Hepatocyte (in vitro differentiated cells): ENCODE measurements at regions not wholly inside any gene's neighbourhood (a gene's known extent, or its start where the extent isn't known, plus 50 kb on each side); places are given as distances from the start of the nearest gene placed in this dataset.

Source experiments
- DNase-seq: peaks from one replicate; pipeline ENCODE4 v3.0.0-alpha.2; 2016; ENCODE audit warnings: low spot score
- H2AFZ ChIP-seq: fragments of 200-600 bp; sonication (generic); 2 replicates; pipeline ENCODE4 v1.6.0; 2016; ENCODE audit warnings: antibody characterized with exemption, mild to moderate bottlenecking
- H3K27ac ChIP-seq: fragments of 200-600 bp; sonication (generic); 2 replicates; pipeline ENCODE4 v1.5.1; 2016; ENCODE audit warnings: mild to moderate bottlenecking
- H3K27me3 ChIP-seq: fragments of 200-600 bp; sonication (generic); 2 replicates; pipeline ENCODE4 v1.6.1; 2016
- H3K36me3 ChIP-seq: fragments of 200-600 bp; sonication (generic); replicated peaks from 2 replicates; pipeline ENCODE4 v1.5.1; 2016; ENCODE audit warnings: low read depth; ENCODE audit not compliant: insufficient read depth
- H3K4me1 ChIP-seq: fragments of 200-600 bp; sonication (generic); 2 replicates; pipeline ENCODE4 v1.5.1; 2016; ENCODE audit warnings: mild to moderate bottlenecking, moderate library complexity; ENCODE audit not compliant: insufficient read depth
- H3K4me2 ChIP-seq: fragments of 200-600 bp; sonication (generic); 2 replicates; pipeline ENCODE4 v1.6.0; 2016
- H3K4me3 ChIP-seq: fragments of 200-600 bp; sonication (generic); 2 replicates; pipeline ENCODE4 v1.5.1; 2016; ENCODE audit warnings: mild to moderate bottlenecking
- H3K79me2 ChIP-seq: fragments of 200-600 bp; sonication (generic); 2 replicates; pipeline ENCODE4 v1.6.0; 2017; ENCODE audit warnings: mild to moderate bottlenecking
- H3K9me2 ChIP-seq: fragments of 200-600 bp; sonication (generic); replicated peaks from 2 replicates; pipeline ENCODE4 v1.6.0; 2017; ENCODE audit warnings: mild to moderate bottlenecking; ENCODE audit not compliant: insufficient read depth
- H3K9me3 ChIP-seq: fragments of 200-600 bp; sonication (generic); 2 replicates; pipeline ENCODE4 v1.5.1; 2016; ENCODE audit warnings: low read depth, mild to moderate bottlenecking
- H4K20me1 ChIP-seq: fragments of 200-600 bp; sonication (generic); 2 replicates; pipeline ENCODE4 v1.6.0; 2016; ENCODE audit warnings: mild to moderate bottlenecking; ENCODE audit not compliant: insufficient read depth, poor library complexity, severe bottlenecking
- CTCF ChIP-seq: fragments of 200-600 bp; sonication (generic); IDR thresholded peaks from 2 replicates; pipeline ENCODE4 v1.5.1; 2016; ENCODE audit warnings: antibody characterized with exemption, mild to moderate bottlenecking; ENCODE audit not compliant: poor library complexity
- EZH2 ChIP-seq: fragments of 200-600 bp; sonication (generic); IDR thresholded peaks from 2 replicates; pipeline ENCODE4 v1.6.1; 2016; ENCODE audit warnings: antibody characterized with exemption, mild to moderate bottlenecking, borderline replicate concordance
- EZH2phosphoT487 ChIP-seq: fragments of 200-600 bp; sonication (generic); IDR thresholded peaks from one replicate; pipeline ENCODE4 v1.6.1; 2018; ENCODE audit warnings: antibody characterized with exemption, mild to moderate bottlenecking, low read depth, moderate library complexity; ENCODE audit not compliant: unreplicated experiment, severe bottlenecking
- WGBS: methylation state at CpG from one replicate; pipeline ENCODE4 v1.1.6; 2016; ENCODE audit warnings: low lambda C conversion rate; ENCODE audit errors: missing lambda C conversion rate; 5-methylcytosine and 5-hydroxymethylcytosine counted together

- Histone ChIP-seq H3K27me3 (no peaks in the 10 kb centered on the region), H3K79me2 (no peaks in the 10 kb centered on the region), H3K4me2 (no peak overlapping the region), H3K4me1 (no peaks in the 10 kb centered on the region), H3K36me3 (no peaks in the 10 kb centered on the region), H4K20me1 (no peaks in the 10 kb centered on the region), H3K9me3 (no peaks in the 10 kb centered on the region), H2AFZ (no peak overlapping the region), H3K27ac (no peak overlapping the region), H3K9me2 (no peaks in the 10 kb centered on the region), H3K4me3 (no peak overlapping the region)
- TF ChIP-seq EZH2phosphoT487 = no peak
- no peak for TF ChIP-seq CTCF
- no peak for TF ChIP-seq EZH2
- DNase-seq = no peak
These were observed 59.5 kb upstream of the ELN start for GRCh38 chr7:73968487-73968886.

GRCh38 chr7:73969991-73970390 is 58.0 kb upstream of the ELN start:
- Histone ChIP-seq H4K20me1 (no peaks in the 10 kb centered on the region), H3K4me1 (no peaks in the 10 kb centered on the region), H3K4me2 (no peak overlapping the region), H3K36me3 (no peaks in the 10 kb centered on the region), H2AFZ (no peak overlapping the region), H3K79me2 (no peaks in the 10 kb centered on the region), H3K4me3 (no peak overlapping the region), H3K9me2 (no peaks in the 10 kb centered on the region), H3K9me3 (no peaks in the 10 kb centered on the region), H3K27me3 (no peaks in the 10 kb centered on the region), H3K27ac (no peak overlapping the region)
- WGBS = 91% methylated on average over 4 of the region's 4 CpGs
- no peak for DNase-seq
- TF ChIP-seq CTCF (no peak), EZH2 (no peak), EZH2phosphoT487 (no peak)

GRCh38 chr7:73970801-73971229 is 57.2 kb upstream of the ELN start:
- 89% methylated on average over 12 of the region's 12 CpGs for WGBS

More at GRCh38 chr7:73970801-73971229, 57.2 kb upstream of the ELN start:
- Histone ChIP-seq H3K4me1 (no peaks in the 10 kb centered on the region), H3K79me2 (no peaks in the 10 kb centered on the region), H3K36me3 (no peaks in the 10 kb centered on the region), H3K27ac (no peak overlapping the region), H3K4me3 (no peak overlapping the region), H3K4me2 (no peak overlapping the region), H3K27me3 (no peaks in the 10 kb centered on the region), H3K9me2 (no peaks in the 10 kb centered on the region), H3K9me3 (no peaks in the 10 kb centered on the region), H2AFZ (no peak overlapping the region), H4K20me1 (no peaks in the 10 kb centered on the region)
- TF ChIP-seq CTCF (no peak), EZH2phosphoT487 (no peak), EZH2 (no peak)
- no peak for DNase-seq
